UCSD-AML1 (cell line): ENCODE measurements at regions not wholly inside any gene's neighbourhood (a gene's known extent, or its start where the extent isn't known, plus 50 kb on each side); places are given as distances from the start of the nearest gene placed in this dataset.

Experiments
- DNase-seq: peaks from one replicate; lab custom pipeline; 2025; ENCODE audit not compliant: unreplicated experiment; lab: John Stamatoyannopoulos, UW

- peak; percentile 6 for DNase-seq
Observed at GRCh38 chr4:106773076-106773905, 262.8 kb downstream of the DKK2 start.

GRCh38 chr4:106767991-106768390, 268.1 kb downstream of the DKK2 start:
- DNase-seq: no peak

- no peak for DNase-seq
Observed at GRCh38 chr4:106766519-106766918, 269.6 kb downstream of the DKK2 start.

GRCh38 chr4:106764774-106765173, 271.3 kb downstream of the DKK2 start:
- DNase-seq: no peak

- DNase-seq: no peak
Observed at GRCh38 chr4:106762666-106763443, 273.3 kb downstream of the DKK2 start.

GRCh38 chr4:106753426-106753825, 282.7 kb downstream of the DKK2 start:
- DNase-seq: no peak

- DNase-seq: no peak
Observed at GRCh38 chr4:106746451-106746850, 289.7 kb downstream of the DKK2 start.

- DNase-seq: no peak
Observed at GRCh38 chr4:106738121-106738520, 298.0 kb downstream of the DKK2 start.

- DNase-seq: peak; percentile 13
Observed at GRCh38 chr4:106718548-106718947, 317.6 kb downstream of the DKK2 start.

- no peak for DNase-seq
Observed at GRCh38 chr4:106717091-106717490, 319.0 kb downstream of the DKK2 start.

GRCh38 chr4:106715825-106716224, 320.3 kb downstream of the DKK2 start:
- DNase-seq: no peak

- DNase-seq: no peak
Observed at GRCh38 chr4:106708464-106708816, 327.7 kb downstream of the DKK2 start.

- peak; percentile 55 for DNase-seq
Observed at GRCh38 chr4:106707776-106708463, 328.2 kb downstream of the DKK2 start.

- DNase-seq: no peak
Observed at GRCh38 chr4:106704253-106704870, 331.8 kb downstream of the DKK2 start.

- no peak for DNase-seq
Observed at GRCh38 chr4:106700321-106700720, 331.7 kb upstream of the GIMD1 start.

- DNase-seq: no peak
Observed at GRCh38 chr4:106698621-106699195, 330.1 kb upstream of the GIMD1 start.

- DNase-seq: no peak
Observed at GRCh38 chr4:106695501-106696262, 327.1 kb upstream of the GIMD1 start.

- DNase-seq: peak; percentile 15
Observed at GRCh38 chr4:106694232-106694631, 325.7 kb upstream of the GIMD1 start.

- no peak for DNase-seq
Observed at GRCh38 chr4:106691749-106692148, 323.2 kb upstream of the GIMD1 start.

GRCh38 chr4:106690487-106690886, 321.9 kb upstream of the GIMD1 start:
- DNase-seq: no peak
